ENCODE measurements at regions not wholly inside any gene's neighbourhood (a gene's known extent, or its start where the extent isn't known, plus 50 kb on each side); places are given as distances from the start of the nearest gene placed in this dataset.

DNA sequence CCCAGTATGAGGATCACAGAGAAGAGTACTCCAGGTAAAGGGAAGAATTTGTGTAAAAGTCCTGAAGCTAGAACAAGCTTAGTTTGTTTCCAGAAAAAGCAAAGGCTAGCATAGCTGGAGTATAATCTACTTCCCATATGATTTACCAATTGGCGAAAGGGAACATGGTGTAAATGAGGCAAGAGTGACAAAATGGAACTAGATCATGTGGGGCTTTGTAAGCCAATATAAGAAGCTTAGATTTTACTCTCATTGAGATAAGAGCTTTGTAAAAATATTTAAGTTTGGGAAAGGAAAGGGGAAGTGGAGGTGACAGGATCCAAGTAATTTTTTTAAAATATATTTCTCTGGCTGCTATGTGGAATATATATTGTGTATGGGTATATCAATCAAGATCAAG, 234.9 kb downstream of the KCTD12 start:
- no peak for TF ChIP-seq CTCF (IDR thresholded peaks at IDR 0.05)
- no peak for TF ChIP-seq EP300 (IDR thresholded peaks at IDR 0.05)

Data from ovary (tissue), 3 donors.